KBM-7 (cell line): ENCODE measurements at regions not wholly inside any gene's neighbourhood (a gene's known extent, or its start where the extent isn't known, plus 50 kb on each side); places are given as distances from the start of the nearest gene placed in this dataset.

Experiments
- DNase-seq: peaks from one replicate; pipeline ENCODE4 v3.0.0-alpha.2; 2015
- in situ Hi-C: fragments of 300-500 bp; cut with MboI; formaldehyde crosslinking; loops from 2 replicates; pipeline ENCODE4 v1.14.3; 2020; ENCODE audit warnings: low sequenced_read_pairs, low pct_unique_long_range_greater_than_20kb, mixed read lengths

DNA sequence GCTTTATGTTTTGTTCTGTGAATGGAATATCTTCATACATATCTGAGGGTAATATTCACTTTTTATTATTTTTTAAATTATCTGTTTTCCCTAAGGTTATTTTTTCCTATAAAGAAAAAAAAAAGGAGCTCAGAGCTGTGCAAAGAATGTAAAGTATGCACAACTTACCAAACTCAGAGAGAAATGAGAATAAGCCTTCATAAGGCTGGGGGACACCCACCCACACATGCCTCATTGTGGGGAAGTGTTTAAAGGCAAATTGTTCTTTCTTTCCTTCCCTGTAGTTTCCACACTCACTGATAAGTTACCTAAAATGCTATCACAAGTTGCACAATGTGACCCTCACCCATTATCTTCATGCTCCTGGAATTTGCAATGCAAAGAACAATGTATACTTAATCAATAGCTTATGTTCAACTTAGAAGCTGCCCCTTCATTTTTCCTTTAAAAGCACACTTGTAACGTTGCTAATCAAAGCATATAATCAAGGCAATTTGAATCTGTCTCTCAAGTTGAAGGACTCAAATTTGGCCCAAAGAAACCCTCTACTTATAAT is 108.1 kb downstream of the GNAT3 start:
- in situ Hi-C loops: no loop called here
- DNase-seq: no peak

DNA sequence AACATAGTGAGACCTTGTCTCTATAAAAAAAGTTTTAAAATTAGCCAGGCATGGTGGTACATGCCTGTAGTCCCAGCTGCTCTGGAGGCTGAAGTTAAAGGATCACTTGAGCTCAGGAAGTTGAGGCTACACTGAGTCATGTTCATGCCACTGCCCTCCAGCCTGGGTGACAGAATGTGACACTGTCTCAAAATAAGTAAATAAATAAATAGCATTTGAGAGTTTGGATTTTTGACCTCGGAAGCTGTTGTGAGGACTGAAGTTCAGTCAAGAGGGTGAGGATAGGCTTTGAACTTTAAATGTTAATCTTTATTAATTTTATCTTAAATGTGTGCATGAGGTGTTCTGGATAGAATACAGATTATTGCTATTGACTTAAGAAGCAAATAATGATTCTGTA is 110.2 kb downstream of the GNAT3 start:
- in situ Hi-C loops: no loop called here
- no peak for DNase-seq

DNA sequence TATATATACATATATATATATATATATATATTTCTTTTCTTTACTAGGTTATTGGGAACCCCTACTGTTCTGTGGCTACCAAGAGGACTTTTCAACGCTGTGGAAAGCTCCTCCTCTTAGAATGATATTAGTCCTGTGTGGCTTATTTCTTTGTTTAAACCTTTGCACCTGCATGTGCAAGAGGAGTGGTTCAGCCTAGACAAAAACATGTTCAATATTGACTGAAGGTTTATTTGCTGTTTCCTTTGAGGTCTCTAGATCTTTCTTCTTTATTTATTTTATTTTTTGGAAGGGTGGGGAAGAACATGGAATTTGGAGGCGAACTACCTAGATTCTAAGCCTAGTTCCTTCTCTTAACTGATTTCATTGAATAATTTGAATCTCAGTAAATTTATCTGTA is 118.1 kb downstream of the GNAT3 start:
- no peak for DNase-seq
- in situ Hi-C loops: no loop called here

DNA sequence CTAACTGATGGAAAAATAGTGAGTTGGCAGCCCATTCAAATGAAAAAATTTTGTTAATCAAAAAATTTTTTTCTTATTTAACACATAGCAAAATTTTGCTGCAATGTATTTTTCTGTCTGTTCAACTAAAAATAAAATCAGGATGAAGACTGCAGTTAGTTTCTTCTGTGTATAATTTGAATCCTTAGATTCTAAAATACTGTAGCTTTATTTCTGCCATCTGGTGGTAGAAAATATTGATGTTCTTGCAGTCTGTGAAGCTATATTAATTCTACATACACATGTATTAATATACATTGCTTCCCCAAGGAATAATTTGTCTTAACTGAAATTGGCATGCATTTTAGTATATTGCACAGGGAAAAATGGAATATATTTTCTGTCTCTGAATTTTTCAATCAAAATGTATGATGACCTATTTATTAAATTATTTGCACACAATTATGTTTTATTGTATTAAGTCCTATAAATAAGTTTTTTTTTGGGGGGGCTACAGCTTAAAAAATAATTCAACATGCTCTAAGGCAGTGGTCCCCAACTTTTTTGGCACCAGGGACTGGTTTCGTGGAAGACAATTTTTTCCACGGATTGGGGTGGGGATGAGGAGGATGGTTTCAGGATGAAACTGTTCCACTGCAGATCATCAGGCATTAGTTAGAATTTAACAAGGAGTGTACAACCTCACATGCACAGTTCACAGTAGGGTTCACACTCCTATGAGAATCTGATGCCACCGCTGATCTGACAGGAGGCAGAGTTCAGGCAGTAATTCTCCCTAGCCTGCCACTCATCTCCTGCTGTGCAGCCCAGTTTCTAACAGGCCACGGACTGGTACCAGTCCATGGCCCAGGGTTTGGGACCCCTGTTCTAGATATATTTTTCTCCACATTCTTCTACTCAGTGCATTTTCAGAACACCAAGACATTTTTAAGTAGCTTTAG is 119.4 kb downstream of the GNAT3 start:
- DNase-seq: peak; percentile 55
- in situ Hi-C loops: no loop called here

DNA sequence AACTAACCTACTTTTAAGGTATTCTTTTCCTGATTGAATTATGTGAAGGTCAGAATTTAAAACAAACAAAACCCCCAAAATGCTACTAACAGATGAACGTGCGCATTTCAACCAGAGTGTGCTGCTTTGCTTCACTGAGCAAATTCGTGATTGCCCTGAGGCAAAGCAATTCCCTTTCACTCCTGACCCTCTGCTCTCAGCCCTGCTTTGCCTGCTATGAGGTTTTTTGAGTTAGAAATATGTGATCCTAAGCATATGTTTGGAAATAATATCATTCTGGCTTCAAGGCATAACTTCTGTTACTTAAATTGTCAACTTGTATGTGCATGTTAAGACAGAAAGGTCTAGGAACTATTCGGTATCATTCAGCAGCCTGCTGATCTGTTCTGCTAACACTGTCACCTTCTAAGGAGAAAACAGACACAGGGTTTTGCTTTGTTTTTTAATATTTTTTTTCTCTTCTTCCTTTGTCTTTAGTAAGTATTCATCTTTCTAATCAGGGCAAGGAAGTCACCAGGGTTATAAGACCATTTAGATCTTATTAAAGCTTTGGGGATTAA is 124.2 kb downstream of the GNAT3 start:
- in situ Hi-C loops: no loop called here
- DNase-seq: no peak

DNA sequence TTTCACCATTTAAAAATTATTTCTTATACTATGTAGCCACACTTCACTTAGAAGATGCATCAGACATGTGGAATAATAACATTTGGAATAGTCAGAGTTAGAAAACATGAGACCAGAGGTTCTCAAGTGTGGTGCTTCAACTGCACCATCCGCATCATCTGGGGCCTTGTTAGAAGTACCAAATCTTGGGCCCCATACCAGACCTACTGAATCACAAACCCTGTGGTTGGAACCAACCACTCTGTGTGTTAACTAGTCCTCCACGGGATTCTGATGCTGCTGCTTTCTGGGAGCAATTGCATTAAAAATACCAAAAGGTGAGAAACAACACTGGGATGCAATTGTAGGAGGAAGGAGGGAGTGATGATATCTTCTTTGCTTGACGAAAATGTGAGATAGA is 125.2 kb downstream of the GNAT3 start:
- DNase-seq: no peak
- in situ Hi-C loops: no loop called here

DNA sequence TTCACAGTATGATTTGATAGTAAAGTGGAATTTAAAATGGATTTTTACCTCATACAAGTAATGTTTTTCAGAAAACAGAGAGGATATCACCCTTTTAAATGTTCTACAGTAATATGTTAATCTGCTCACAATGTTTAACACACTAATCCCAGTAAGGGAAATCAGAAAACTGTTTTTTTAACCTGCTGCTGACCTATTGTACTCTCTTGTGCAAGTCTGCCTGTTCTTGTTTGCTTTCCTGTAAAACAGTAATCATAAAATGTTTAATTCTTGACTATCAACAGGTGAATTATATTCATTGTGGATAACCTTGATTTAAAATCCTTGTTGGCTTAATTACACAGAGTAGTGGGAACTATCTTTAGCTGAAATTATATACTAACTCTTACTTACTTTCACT is 126.4 kb downstream of the GNAT3 start:
- in situ Hi-C loops: no loop called here
- no peak for DNase-seq

DNA sequence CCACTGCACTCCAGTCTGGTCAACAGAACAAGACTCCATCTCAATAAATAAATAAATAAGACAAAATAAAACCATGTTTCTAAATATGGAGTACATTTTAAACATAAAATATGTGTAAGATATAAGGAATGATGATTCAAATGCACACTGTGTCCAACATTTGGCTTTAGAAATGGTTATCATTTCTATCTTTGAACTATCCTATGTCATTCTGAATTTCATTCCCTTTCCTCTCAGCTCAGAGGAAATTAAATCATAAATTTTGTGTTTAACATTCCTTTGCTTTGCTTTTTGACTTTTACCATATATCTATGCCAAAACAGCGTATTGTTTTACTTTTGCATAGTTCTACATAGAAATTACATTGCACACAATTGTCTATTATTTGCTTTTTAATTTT is 130.9 kb downstream of the GNAT3 start:
- no peak for DNase-seq

DNA sequence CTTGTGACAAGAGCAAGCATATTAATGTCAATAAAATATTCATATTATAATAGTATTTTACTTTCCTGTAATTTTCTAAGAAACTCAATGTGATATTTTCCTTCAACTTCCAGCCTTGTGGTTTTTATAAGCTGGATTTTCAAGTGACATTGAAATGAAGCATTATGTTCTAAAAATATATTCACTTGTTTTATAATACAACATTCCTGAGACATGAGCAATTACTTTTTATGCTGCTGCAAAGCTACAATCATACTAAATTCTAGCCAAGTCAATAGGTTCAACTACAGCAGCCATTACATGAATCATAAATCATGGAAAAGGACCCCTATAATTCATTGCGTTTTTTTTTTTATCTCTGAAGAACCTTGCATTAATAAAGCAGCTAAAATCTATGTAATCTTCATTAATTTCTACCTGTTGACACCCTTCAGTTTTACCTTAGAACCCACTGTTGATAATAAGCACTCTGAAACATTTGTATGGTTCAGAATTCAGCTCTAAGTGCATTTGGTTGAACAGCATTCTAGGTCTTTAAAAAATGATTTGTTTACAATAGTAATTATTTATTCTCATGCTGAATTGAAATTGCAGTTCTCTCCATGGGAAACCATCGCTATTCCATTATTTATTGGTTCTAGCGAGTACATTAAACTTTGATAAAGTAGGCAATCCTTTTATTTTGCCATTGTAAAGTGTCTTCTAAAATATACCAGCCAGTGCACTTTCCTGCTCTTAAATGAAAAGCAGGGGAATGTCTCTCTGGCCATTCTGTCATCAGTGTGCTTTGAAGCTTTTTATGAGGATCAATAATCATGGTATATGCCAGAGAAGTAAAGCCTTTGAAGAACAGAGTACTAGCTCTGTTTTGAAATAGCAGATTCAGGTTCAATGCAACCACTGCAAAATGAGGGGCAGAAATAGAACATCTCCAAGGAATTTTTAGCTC is 132.6 kb downstream of the GNAT3 start:
- DNase-seq: no peak
- in situ Hi-C loops: no loop called here

More for the DNA sequence above, 130.9 kb downstream of the GNAT3 start:
- in situ Hi-C loops: no loop called here

DNA sequence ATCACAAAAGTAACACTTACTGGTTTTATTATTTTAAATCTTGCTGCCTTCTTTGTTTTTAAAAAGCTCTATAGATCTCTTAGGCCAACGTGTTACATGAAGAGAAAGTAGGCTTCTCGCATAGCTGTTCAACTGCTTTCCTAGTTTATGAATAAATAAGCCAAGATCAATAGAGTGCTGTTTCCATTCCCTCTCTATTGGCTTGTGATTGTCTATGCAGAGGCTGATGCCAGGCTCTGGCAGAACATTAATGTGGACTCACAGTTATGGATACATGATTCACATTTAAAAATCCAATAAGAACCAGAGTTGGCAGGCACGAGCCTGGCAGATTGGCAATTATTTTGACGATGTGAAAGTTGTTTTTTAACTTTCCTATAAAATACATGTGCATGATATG is 137.5 kb downstream of the GNAT3 start:
- in situ Hi-C loops: no loop called here
- DNase-seq: no peak

DNA sequence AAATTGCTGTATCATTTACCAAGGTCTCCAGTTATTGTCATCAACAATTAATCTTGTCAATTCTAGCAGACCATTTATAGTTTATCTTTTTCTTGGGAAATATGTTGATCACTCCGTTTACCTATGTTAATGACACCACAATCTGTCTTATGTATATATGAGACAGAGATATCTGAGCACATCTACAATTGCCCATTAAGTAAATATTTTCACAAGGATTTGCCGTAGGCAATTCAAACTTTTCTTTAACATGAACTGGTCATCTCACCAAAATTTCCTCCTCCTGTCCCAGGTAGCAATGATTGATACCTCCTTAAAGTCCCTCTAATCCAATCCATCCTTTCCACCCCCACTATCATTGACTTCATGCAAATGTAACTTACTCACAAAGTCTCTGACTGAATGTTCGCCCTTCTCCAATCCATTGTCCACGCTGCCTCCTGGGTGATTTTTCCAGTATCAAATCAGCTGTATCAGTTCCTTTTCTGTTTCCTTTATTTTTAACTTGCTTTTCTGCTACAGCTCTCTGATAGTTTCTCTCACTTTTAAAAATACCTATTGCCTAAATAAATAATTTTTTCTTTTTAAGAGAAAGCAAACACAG is 138.3 kb downstream of the GNAT3 start:
- in situ Hi-C loops: no loop called here
- DNase-seq: no peak

DNA sequence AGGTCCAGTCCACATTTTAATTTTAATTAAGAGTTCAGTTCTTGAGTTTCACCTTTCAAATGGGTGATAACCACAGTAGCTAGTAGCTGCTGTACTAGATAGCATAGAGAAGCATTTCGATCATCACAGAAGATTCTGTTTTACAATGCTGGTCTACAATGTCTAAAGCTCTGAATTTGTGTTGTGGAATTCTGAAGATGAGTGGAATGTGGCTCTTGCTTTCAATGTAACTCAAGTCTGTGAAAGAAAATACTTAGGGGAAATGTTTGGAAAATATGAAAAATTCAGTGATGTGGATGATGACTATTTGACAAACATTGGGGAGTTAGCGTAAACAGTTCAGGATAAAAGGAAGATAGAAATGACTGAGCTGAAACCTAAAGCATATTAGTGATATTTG is 139.4 kb downstream of the GNAT3 start:
- in situ Hi-C loops: no loop called here
- DNase-seq: no peak

DNA sequence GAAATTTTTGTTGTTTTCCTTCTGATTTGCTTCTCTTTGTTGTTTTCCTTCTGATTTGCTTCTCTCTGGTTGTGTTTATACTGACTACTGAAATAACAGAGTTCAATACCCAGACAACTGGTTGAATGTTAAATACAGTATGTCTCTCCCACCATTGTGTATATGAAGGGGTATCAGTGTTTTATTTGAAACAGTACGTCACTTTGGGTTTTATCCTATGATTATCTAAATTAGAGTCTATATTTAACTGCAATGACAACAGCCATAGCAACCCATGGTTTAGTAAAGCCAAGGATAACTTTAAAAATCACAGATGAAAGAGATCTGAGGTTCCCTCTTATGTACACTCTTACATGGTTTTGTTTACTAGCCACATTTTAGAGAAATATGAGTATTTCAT is 141.3 kb downstream of the GNAT3 start:
- in situ Hi-C loops: no loop called here
- no peak for DNase-seq

DNA sequence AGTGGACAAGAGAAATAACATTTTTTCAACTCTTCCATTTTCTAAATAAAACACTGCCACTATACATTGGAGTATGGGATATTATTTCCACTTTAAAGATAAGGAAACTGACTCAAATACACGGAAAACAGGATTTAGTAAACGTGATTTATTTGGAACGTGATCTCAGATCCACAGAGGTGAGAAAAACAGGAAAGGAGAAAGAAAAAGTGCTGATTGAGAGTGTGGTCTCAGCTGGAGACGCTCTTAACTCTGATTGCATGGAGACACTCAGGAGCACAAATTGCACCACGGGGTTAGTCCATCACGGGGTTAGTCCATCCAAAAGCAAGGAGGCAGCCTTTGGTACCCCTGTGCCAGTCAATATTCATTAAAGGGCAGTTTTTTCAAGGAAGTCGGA is 142.5 kb downstream of the GNAT3 start:
- in situ Hi-C loops: no loop called here
- DNase-seq: no peak

DNA sequence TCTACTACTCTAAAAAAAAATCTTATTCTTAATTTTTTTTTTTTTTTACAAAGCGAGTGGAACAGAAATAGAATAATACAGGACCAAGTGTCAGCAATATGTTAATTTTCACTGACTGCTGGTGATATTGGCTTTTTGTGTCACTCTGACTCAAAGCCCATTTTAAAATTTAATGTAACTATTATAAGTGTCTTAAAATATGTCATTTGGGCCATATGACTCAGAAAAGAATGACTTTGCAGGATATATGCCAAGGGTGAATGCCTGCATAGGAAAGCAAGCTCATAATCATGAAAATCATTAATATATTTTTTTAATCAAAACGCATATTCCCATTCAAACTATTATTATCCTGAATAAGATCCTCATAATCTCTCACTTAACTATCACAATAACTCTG is 149.2 kb downstream of the GNAT3 start:
- no peak for DNase-seq
- in situ Hi-C loops: no loop called here

DNA sequence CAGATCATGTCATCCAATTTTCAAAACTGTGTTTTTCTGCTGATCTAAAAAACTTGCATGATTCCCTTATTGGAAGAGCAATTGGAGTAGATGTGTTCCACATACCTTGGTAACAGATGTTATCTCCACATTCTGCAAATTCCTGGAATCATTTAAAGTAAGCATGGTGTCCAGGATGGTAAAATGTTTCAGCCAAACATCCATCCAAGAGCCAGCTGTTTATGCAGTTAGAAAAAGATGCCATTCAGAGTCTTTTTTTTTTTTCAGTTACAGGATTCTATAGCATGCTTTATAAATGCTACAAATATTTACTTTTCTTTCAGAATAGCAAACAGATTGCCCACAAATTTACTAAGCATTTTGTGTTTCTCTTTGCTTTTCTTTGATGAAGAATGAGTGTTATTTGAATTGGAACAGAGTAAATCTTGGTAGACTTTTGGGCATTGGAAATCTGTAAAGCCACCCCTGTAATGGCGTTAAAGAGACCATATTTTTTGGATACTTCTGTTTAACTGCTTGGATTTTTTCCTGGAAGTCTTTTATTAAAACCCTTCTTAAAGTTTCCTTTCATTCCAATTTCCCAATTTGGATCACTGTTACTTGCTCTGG is 149.8 kb downstream of the GNAT3 start:
- in situ Hi-C loops: no loop called here
- no peak for DNase-seq

DNA sequence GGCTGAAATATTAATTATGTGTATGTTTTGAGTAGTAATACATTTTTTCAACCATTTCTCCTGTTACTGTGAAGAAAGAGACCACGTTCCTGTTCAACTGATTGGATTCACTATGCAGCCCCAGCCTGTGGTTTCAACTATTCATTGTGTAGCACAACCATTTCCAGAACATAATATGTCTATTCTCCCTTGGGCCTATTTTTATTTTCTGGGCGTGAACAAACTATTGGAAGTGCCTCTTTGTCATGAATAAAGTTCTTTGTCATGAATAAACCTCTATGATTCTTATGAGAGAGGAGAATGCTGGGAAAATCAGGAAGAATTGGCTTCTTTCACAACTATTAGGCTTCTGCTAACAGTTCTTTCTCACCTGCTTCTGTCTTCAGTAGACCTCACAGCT is 152.4 kb downstream of the GNAT3 start:
- in situ Hi-C loops: no loop called here

DNA sequence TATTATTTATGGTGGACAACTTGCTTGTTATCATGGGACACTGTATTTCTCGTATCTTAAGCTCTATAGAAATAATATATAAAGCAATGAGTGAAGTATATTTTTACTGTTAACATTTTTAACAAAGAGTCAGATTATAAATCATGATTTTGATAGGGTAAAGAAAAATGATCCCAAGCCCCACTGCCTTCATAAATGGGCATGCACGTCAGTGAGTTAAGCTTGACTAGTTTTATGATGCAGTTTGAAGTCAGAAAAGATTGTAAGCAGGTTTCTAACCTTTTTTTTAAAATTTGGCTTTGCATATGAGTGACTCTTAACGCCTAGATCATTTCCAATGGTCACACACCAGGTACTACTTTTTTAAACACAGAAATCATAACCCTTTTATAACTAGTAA is 152.8 kb downstream of the GNAT3 start:
- DNase-seq: no peak
- in situ Hi-C loops: no loop called here

More for the DNA sequence above, 152.4 kb downstream of the GNAT3 start:
- no peak for DNase-seq

DNA sequence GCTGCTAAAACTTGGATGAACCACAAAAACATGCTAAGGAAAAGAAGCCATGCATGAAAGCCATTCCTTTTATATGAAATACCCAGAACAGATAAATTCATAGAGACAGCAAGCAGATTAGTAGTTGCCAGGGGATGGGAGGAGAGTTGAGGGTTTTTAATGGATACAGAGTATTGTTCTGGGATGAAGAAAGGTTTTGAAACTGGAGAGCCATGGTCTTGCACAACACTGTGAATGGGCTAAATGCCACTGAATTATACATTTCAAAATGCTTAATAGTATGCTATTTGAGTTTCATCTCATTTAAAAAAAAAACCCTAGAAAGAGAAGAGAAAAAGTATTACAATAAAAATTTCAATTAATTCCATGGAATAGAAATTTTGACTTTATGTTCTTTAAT is 154.3 kb downstream of the GNAT3 start:
- no peak for DNase-seq
- in situ Hi-C loops: no loop called here
